A549 (cell line): ENCODE measurements at regions not wholly inside any gene's neighbourhood (a gene's known extent, or its start where the extent isn't known, plus 50 kb on each side); places are given as distances from the start of the nearest gene placed in this dataset.

Experiments used
- BCL3 ChIP-seq: fragments of >200 bp; sonication (Bioruptor Twin); formaldehyde crosslinking; IDR thresholded peaks from 3 replicates; pipeline ENCODE4 v1.6.1; 2016
- CEBPB ChIP-seq, 2 experiments: fragments of >200 bp in 1 of 2; sonication (Bioruptor Twin) in 1 of 2; formaldehyde crosslinking in 1 of 2; IDR thresholded peaks; 2 replicates each; pipeline ENCODE4 v1.6.1; 2012 to 2016
- CHD2 ChIP-seq: fragments of 150-350 bp; IDR thresholded peaks from 2 replicates; pipeline ENCODE4 v1.6.1; 2014; ENCODE audit warnings: low read length; ENCODE audit not compliant: partially characterized antibody
- CTCF ChIP-seq: fragments of >200 bp; sonication (Bioruptor Twin); formaldehyde crosslinking; IDR thresholded peaks from 3 replicates; pipeline ENCODE4 v1.5.1; 2016
- E2F6 ChIP-seq: IDR thresholded peaks from 2 replicates; pipeline ENCODE4 v1.6.1; 2012; ENCODE audit warnings: low read depth, borderline replicate concordance
- EHF ChIP-seq: fragments of 250-450 bp; sonication (Bioruptor Pico); IDR thresholded peaks from 2 replicates; pipeline ENCODE4 v1.5.0; 2020; ENCODE audit warnings: mild to moderate bottlenecking
- ELK1 ChIP-seq: fragments of 150-350 bp; IDR thresholded peaks from 2 replicates; pipeline ENCODE4 v1.6.1; 2014; ENCODE audit warnings: low read depth, mild to moderate bottlenecking, low read length
- EP300 ChIP-seq, 2 experiments: fragments of >200 bp; sonication (Bioruptor Twin); formaldehyde crosslinking; IDR thresholded peaks; 2 replicates in 1 of 2; 3 replicates in 1 of 2; pipeline ENCODE4 v1.6.1; 2016 to 2017
- FOSB ChIP-seq: fragments of 250-450 bp; sonication (Bioruptor Pico); IDR thresholded peaks from 2 replicates; pipeline ENCODE4 v1.5.0; 2020; ENCODE audit warnings: mild to moderate bottlenecking, moderate library complexity
- GATA3 ChIP-seq: IDR thresholded peaks from 2 replicates; pipeline ENCODE4 v1.6.1; 2012; ENCODE audit warnings: borderline replicate concordance
- HDAC2 ChIP-seq: fragments of 200-600 bp; sonication (generic); IDR thresholded peaks from 2 replicates; pipeline ENCODE4 v1.6.1; 2016
- HOXB5 ChIP-seq: fragments of 250-450 bp; sonication (Bioruptor Pico); IDR thresholded peaks from 2 replicates; pipeline ENCODE4 v1.5.0; 2020; ENCODE audit warnings: mild to moderate bottlenecking, moderate library complexity
- JUN ChIP-seq, 2 experiments: fragments of >200 bp; sonication (Bioruptor Twin); formaldehyde crosslinking; IDR thresholded peaks; 2 replicates in 1 of 2; 3 replicates in 1 of 2; pipeline ENCODE4 v1.6.1; 2016 to 2017
- JUNB ChIP-seq: fragments of >200 bp; sonication (Bioruptor Twin); formaldehyde crosslinking; IDR thresholded peaks from 2 replicates; pipeline ENCODE4 v1.6.1; 2016
- KDM1A ChIP-seq: fragments of 200-600 bp; sonication (generic); IDR thresholded peaks from 2 replicates; pipeline ENCODE4 v1.6.1; 2016; ENCODE audit warnings: low read depth, mild to moderate bottlenecking
- KDM5A ChIP-seq: fragments of 200-600 bp; sonication (generic); IDR thresholded peaks from 2 replicates; pipeline ENCODE4 v1.6.1; 2016; ENCODE audit warnings: antibody characterized with exemption, mild to moderate bottlenecking
- MAFK ChIP-seq: fragments of 450-650 bp; IDR thresholded peaks from 2 replicates; pipeline ENCODE4 v1.6.1; 2014; ENCODE audit not compliant: partially characterized antibody
- POLR2A ChIP-seq: IDR thresholded peaks from 2 replicates; pipeline ENCODE4 v1.6.1; 2012; ENCODE audit warnings: mild to moderate bottlenecking, low read length
- POLR2AphosphoS2 ChIP-seq: conservative IDR thresholded peaks from 2 replicates; pipeline ENCODE4 v1.6.1; 2012; ENCODE audit warnings: low read length, improper control_type of control experiment, inconsistent platforms
- REST ChIP-seq: fragments of 200-600 bp; sonication (generic); IDR thresholded peaks from 2 replicates; pipeline ENCODE4 v1.6.1; 2016; ENCODE audit warnings: antibody characterized with exemption, mild to moderate bottlenecking, moderate library complexity
- SMC3 ChIP-seq: fragments of >200 bp; sonication (Bioruptor Twin); formaldehyde crosslinking; IDR thresholded peaks from 3 replicates; pipeline ENCODE4 v1.6.1; 2018; ENCODE audit warnings: inconsistent platforms
- SREBF2 ChIP-seq: fragments of 450-650 bp; IDR thresholded peaks from 2 replicates; pipeline ENCODE4 v1.6.1; 2014; ENCODE audit warnings: mild to moderate bottlenecking, moderate library complexity
- TFCP2L1 ChIP-seq: fragments of 250-450 bp; sonication (Bioruptor Pico); IDR thresholded peaks from 2 replicates; pipeline ENCODE4 v1.5.0; 2021; ENCODE audit warnings: mild to moderate bottlenecking
- ZC3H11A ChIP-seq: fragments of 450-650 bp; IDR thresholded peaks from 2 replicates; pipeline ENCODE4 v1.6.1; 2014; ENCODE audit warnings: antibody characterized with exemption, mild to moderate bottlenecking
- ZFP36 ChIP-seq: fragments of 450-650 bp; IDR thresholded peaks from 2 replicates; pipeline ENCODE4 v1.6.1; 2014; ENCODE audit warnings: borderline replicate concordance; ENCODE audit not compliant: partially characterized antibody
- ZNF302 ChIP-seq: fragments of 250-450 bp; sonication (Bioruptor Pico); IDR thresholded peaks from 2 replicates; pipeline ENCODE4 v1.9.0; 2021; ENCODE audit warnings: inconsistent platforms, mild to moderate bottlenecking, moderate library complexity

GRCh38 chr5:159511570-159511969, 181.3 kb upstream of the IL12B start (continued):
- TF ChIP-seq FOSB (CRISPR knock-in tag) (no peak), CHD2 (no peak), ZNF302 (CRISPR knock-in tag) (no peak), KDM5A (no peak), ZC3H11A (no peak), ELK1 (no peak), SREBF2 (no peak), HOXB5 (0 out of 2 replicates have a peak, but pooled peaks have one; percentile 47), KDM1A (no peak), GATA3 (peak; percentile 76; the same call in 1 of the 2 replicates), ZFP36 (no peak), BCL3 (no peak), E2F6 (peak; percentile 46; the same call in 1 of the 2 replicates), EHF (CRISPR knock-in tag) (no peak), JUNB (peak; percentile 76), REST (no peak), SMC3 (peak; percentile 33; the same call in 1 of the 3 replicates), POLR2A (no peak), TFCP2L1 (CRISPR knock-in tag) (no peak), EP300 (IDR thresholded peaks at IDR 0.05) (0 out of 5 replicates have a peak, but pooled peaks of 1 of the 2 experiments have one; percentile 31), CEBPB (IDR thresholded peaks at IDR 0.05) (peak in 1 of 2 experiments; percentile 59; a peak in 1 of 4 replicates), JUN (IDR thresholded peaks at IDR 0.05) (peak; percentile 32 to 49; a peak in 2 of 5 replicates), CTCF (no peak), HDAC2 (no peak), POLR2AphosphoS2 (no peak), MAFK (peak; percentile 63)
- TF ChIP-seq, all 56 proteins: peak for 13
